ENCODE measurements at regions not wholly inside any gene's neighbourhood (a gene's known extent, or its start where the extent isn't known, plus 50 kb on each side); places are given as distances from the start of the nearest gene placed in this dataset.

DNA sequence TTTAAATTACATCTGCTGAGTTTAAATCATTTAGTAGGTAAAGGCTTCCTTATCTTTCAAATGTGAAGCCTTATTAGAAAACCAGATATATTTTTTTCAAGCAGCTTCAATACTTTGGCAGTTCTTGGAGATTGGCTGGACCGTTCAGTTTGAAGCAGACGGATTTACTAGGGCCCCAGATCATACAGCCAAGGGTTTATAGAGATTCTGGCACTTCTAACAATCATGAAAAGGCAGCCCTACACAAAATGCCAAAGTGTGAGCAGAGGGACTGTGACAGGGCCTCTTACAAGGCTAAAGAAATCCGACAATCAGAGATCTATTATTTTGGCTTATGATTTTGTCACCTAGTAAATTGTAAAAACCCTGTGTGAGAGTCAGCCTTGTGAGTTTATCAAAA, 162.8 kb upstream of the SLC38A2 start:
- no peak overlapping the region for H3K9ac ChIP-seq (replicated peaks; ENCODE audit: extremely low read depth, insufficient read depth, low read length)
- H3K27me3 ChIP-seq (ENCODE audit: control insufficient read depth in 2 of 2, insufficient read depth in 2 of 2, low read length in 2 of 2) = no peaks in the 10 kb centered on the region
- no peak overlapping the region for H3K4me2 ChIP-seq (ENCODE audit: insufficient read depth, low read length)
- no peaks in the 10 kb centered on the region for H3K9me3 ChIP-seq (replicated peaks; ENCODE audit: control insufficient read depth, insufficient read depth, low read length)
- H3K79me2 ChIP-seq (ENCODE audit: control insufficient read depth, insufficient read depth, low read length) = no peaks in the 10 kb centered on the region
- ChIA-PET POLR2A (interaction anchor here (1.3 kb wide), 1 partner anchor 104 kb away, joined by 3 read pairs; no protein-coding TSS in a partner anchor), CTCF (interaction anchor here (1.0 to 1.6 kb wide), 5 partner anchors 12 to 126 kb away, joined by 3 to 6 read pairs (median 4); no protein-coding TSS in a partner anchor)
- no peak for FAIRE-seq
- no peaks in the 10 kb centered on the region for H3K9me1 ChIP-seq (replicated peaks; ENCODE audit: control insufficient read depth, extremely low read depth, insufficient read depth, low read length)
- TF ChIP-seq GATA2 (IDR thresholded peaks at IDR 0.05; ENCODE audit: insufficient read depth, insufficient read length, low read depth, low read length) (no peak), EZH2 (IDR thresholded peaks at IDR 0.05; ENCODE audit: borderline replicate concordance, low read depth, low read length, severe bottlenecking) (no peak), POLR2A (IDR thresholded peaks at IDR 0.05; ENCODE audit: low read depth, low read length) (no peak), FOS (IDR thresholded peaks at IDR 0.05; ENCODE audit: borderline replicate concordance, insufficient read depth, low read length) (no peak), POLR2AphosphoS5 (IDR thresholded peaks at IDR 0.05; ENCODE audit: insufficient read depth, low read depth, low read length) (no peak), JUN (IDR thresholded peaks at IDR 0.05; ENCODE audit: borderline replicate concordance, insufficient read depth, insufficient read length, low read depth) (no peak), MYC (IDR thresholded peaks at IDR 0.05; ENCODE audit: low read depth, low read length) (no peak)
- TF ChIP-seq, protein P1, sequence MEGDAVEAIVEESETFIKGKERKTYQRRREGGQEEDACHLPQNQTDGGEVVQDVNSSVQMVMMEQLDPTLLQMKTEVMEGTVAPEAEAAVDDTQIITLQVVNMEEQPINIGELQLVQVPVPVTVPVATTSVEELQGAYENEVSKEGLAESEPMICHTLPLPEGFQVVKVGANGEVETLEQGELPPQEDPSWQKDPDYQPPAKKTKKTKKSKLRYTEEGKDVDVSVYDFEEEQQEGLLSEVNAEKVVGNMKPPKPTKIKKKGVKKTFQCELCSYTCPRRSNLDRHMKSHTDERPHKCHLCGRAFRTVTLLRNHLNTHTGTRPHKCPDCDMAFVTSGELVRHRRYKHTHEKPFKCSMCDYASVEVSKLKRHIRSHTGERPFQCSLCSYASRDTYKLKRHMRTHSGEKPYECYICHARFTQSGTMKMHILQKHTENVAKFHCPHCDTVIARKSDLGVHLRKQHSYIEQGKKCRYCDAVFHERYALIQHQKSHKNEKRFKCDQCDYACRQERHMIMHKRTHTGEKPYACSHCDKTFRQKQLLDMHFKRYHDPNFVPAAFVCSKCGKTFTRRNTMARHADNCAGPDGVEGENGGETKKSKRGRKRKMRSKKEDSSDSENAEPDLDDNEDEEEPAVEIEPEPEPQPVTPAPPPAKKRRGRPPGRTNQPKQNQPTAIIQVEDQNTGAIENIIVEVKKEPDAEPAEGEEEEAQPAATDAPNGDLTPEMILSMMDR (IDR thresholded peaks at IDR 0.05; ENCODE audit: extremely low read depth in 1 of 2, insufficient read depth in 1 of 2, low read depth in 1 of 2, low read length in 2 of 2) = no peak
- TF ChIP-seq, protein P2, sequence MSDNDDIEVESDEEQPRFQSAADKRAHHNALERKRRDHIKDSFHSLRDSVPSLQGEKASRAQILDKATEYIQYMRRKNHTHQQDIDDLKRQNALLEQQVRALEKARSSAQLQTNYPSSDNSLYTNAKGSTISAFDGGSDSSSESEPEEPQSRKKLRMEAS (IDR thresholded peaks at IDR 0.05; ENCODE audit: insufficient read depth, insufficient read length) = no peak
- H3K36me3 ChIP-seq (ENCODE audit: control insufficient read depth in 2 of 2, extremely low read depth in 1 of 2, insufficient read depth in 2 of 2, low read length in 2 of 2) = no peaks in the 10 kb centered on the region
- intact Hi-C loops (cut with micrococcal nuclease) (no loop called here), dilution Hi-C loops (cut with MboI; ENCODE audit: extremely low pct_ligation_motif_present, low sequenced_read_pairs) (no loop called here)
- H3K27ac ChIP-seq (ENCODE audit: insufficient read depth, low read depth, low read length) = no peak overlapping the region
- peaks cover 18% of the 10 kb centered on the region for H3K4me1 ChIP-seq (ENCODE audit: control insufficient read depth, extremely low read depth, insufficient read depth, low read length)
- no peaks in the 10 kb centered on the region for H4K20me1 ChIP-seq (replicated peaks; ENCODE audit: control insufficient read depth, extremely low read depth, insufficient read depth, low read length)
- no peak overlapping the region for H3K4me3 ChIP-seq (replicated peaks in 1 of 3; ENCODE audit: insufficient read depth in 1 of 3, low read depth in 1 of 3, low read length in 3 of 3)
- no TSS peak for BruUV-seq (replicated peaks)
- no peak overlapping the region for H2AFZ ChIP-seq (ENCODE audit: low read depth, low read length)
- no peak for DNase-seq (ENCODE audit: low read depth, low spot score)

All from endothelial cell of umbilical vein (primary cell).